ENCODE measurements at regions not wholly inside any gene's neighbourhood (a gene's known extent, or its start where the extent isn't known, plus 50 kb on each side); places are given as distances from the start of the nearest gene placed in this dataset.

DNA sequence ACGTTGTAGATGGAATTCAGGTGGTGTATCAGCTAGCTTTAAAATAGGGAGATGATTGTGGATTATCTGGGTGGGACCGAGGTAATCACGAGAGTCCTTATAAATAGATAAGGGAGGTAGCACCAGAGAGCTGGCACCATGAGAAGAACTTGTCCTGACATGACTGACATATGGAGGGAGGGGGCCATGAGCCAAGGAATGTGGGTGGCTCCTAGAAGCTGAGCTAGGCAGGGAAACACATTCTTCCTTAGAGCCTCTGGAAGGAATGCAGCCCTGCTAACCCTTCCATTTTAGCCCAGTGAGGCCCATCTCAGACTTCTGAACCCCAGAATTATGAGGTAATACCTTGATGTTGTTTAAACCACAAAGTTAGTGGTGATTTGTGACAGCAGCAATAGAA is 321.1 kb upstream of the SULF2 start:
- intact Hi-C loops (cut with micrococcal nuclease; ENCODE audit: unreplicated experiment) = no loop called here
- ChIA-PET POLR2A (ENCODE audit: low non-redundant PET) (no interaction called here), CTCF (no interaction called here)
- no peaks in the 10 kb centered on the region for H3K36me3 ChIP-seq (ENCODE audit: insufficient read depth, low read length, poor library complexity, severe bottlenecking)
- H3K27me3 ChIP-seq (replicated peaks; ENCODE audit: insufficient read depth, low read depth, low read length, poor library complexity) = peaks cover 11% of the 10 kb centered on the region
- H3K4me3 ChIP-seq (ENCODE audit: low read depth, low read length, poor library complexity, severe bottlenecking) = no peak overlapping the region
- DNase-seq (ENCODE audit: low spot score) = no peak
- BruUV-seq (replicated peaks) = no TSS peak
- no peak for TF ChIP-seq EZH2 (IDR thresholded peaks at IDR 0.05; ENCODE audit: borderline replicate concordance, low read depth, low read length, poor library complexity, severe bottlenecking)
- TF ChIP-seq, protein P1, sequence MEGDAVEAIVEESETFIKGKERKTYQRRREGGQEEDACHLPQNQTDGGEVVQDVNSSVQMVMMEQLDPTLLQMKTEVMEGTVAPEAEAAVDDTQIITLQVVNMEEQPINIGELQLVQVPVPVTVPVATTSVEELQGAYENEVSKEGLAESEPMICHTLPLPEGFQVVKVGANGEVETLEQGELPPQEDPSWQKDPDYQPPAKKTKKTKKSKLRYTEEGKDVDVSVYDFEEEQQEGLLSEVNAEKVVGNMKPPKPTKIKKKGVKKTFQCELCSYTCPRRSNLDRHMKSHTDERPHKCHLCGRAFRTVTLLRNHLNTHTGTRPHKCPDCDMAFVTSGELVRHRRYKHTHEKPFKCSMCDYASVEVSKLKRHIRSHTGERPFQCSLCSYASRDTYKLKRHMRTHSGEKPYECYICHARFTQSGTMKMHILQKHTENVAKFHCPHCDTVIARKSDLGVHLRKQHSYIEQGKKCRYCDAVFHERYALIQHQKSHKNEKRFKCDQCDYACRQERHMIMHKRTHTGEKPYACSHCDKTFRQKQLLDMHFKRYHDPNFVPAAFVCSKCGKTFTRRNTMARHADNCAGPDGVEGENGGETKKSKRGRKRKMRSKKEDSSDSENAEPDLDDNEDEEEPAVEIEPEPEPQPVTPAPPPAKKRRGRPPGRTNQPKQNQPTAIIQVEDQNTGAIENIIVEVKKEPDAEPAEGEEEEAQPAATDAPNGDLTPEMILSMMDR (conservative IDR thresholded peaks at IDR 0.05; ENCODE audit: low read depth, low read length) = no peak
- H3K27ac ChIP-seq (ENCODE audit: low read depth, low read length, poor library complexity, severe bottlenecking) = no peak overlapping the region
- no peaks in the 10 kb centered on the region for H3K4me1 ChIP-seq (ENCODE audit: insufficient read depth, low read length, poor library complexity, severe bottlenecking)
- no peaks in the 10 kb centered on the region for H3K9me3 ChIP-seq (ENCODE audit: low read depth, low read length, poor library complexity, severe bottlenecking)

DNA sequence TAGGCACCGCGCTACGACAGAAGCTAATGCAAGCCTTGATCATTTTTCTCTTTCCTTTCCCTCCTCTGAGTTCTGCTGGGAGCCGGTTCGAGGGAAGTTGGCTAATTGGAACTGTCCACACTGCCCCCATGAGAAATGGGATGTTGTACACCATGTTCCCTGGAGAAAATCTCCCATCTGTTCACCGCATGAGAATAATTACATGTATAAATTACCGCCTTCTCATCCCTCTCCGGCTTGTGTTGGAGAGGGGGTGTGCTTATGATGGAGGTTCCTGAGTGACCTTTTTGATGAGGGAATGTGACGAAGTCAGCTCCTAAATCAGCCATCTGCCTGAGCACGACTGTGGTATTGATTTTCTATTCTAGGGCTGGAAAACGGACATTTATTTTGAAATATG is 320.2 kb upstream of the SULF2 start:
- ChIA-PET POLR2A (ENCODE audit: low non-redundant PET) (no interaction called here), CTCF (no interaction called here)
- BruUV-seq (replicated peaks) = no TSS peak
- TF ChIP-seq, protein P1 (conservative IDR thresholded peaks at IDR 0.05; ENCODE audit: low read depth, low read length) = no peak
- TF ChIP-seq EZH2 (IDR thresholded peaks at IDR 0.05; ENCODE audit: borderline replicate concordance, low read depth, low read length, poor library complexity, severe bottlenecking) = no peak
- no peak overlapping the region for H3K27ac ChIP-seq (ENCODE audit: low read depth, low read length, poor library complexity, severe bottlenecking)
- H3K27me3 ChIP-seq (replicated peaks; ENCODE audit: insufficient read depth, low read depth, low read length, poor library complexity) = peaks cover 2% of the 10 kb centered on the region
- H3K9me3 ChIP-seq (ENCODE audit: low read depth, low read length, poor library complexity, severe bottlenecking) = no peaks in the 10 kb centered on the region
- H3K36me3 ChIP-seq (ENCODE audit: insufficient read depth, low read length, poor library complexity, severe bottlenecking) = no peaks in the 10 kb centered on the region
- intact Hi-C loops (cut with micrococcal nuclease; ENCODE audit: unreplicated experiment) = no loop called here
- H3K4me1 ChIP-seq (ENCODE audit: insufficient read depth, low read length, poor library complexity, severe bottlenecking) = no peaks in the 10 kb centered on the region
- H3K4me3 ChIP-seq (ENCODE audit: low read depth, low read length, poor library complexity, severe bottlenecking) = no peak overlapping the region
- no peak for DNase-seq (ENCODE audit: low spot score)

DNA sequence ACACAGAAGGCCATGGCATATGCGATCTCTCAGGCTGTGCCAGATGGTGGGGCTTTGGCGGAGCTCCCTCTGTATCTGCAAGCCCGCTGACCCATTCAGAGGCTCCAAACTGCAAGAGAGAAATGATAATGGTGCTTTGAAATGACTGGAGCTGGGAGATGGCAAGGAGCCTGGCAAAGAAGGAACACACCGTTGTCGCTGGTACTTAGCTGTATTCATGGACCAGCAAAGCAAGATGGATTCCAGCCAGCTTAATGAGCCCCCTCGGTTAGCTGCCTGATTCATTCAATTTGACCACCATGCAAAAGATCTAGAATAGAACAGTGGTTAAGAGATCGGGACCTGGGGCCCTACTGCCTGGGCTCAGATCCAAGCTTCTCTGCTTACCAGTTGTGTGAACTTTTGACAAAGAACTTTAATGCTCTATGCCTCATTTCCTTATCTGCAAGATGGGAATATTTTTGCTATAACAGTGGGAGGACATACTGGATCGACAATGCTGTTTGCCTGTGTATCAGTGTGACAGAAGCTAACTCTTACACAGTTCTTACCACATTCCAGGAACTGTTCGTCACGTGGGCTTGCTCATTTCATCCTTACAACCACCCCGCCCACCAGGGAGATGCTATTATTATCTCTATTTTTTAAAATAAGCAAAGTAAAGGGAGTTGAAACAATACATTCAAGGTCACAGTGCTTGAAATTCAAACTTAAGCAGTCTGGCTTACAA is 317.8 kb upstream of the SULF2 start:
- BruUV-seq (replicated peaks) = no TSS peak
- POLR2A ChIA-PET (ENCODE audit: low non-redundant PET) = no interaction called here
- H3K27ac ChIP-seq (ENCODE audit: low read depth, low read length, poor library complexity, severe bottlenecking) = no peak overlapping the region
- H3K4me1 ChIP-seq (ENCODE audit: insufficient read depth, low read length, poor library complexity, severe bottlenecking) = no peaks in the 10 kb centered on the region
- CTCF ChIA-PET = no interaction called here
- no peaks in the 10 kb centered on the region for H3K27me3 ChIP-seq (replicated peaks; ENCODE audit: insufficient read depth, low read depth, low read length, poor library complexity)
- no peaks in the 10 kb centered on the region for H3K9me3 ChIP-seq (ENCODE audit: low read depth, low read length, poor library complexity, severe bottlenecking)
- intact Hi-C loops (cut with micrococcal nuclease; ENCODE audit: unreplicated experiment) = no loop called here
- no peaks in the 10 kb centered on the region for H3K36me3 ChIP-seq (ENCODE audit: insufficient read depth, low read length, poor library complexity, severe bottlenecking)
- H3K4me3 ChIP-seq (ENCODE audit: low read depth, low read length, poor library complexity, severe bottlenecking) = no peak overlapping the region
- TF ChIP-seq EZH2 (IDR thresholded peaks at IDR 0.05; ENCODE audit: borderline replicate concordance, low read depth, low read length, poor library complexity, severe bottlenecking) = no peak
- TF ChIP-seq, protein P1 (conservative IDR thresholded peaks at IDR 0.05; ENCODE audit: low read depth, low read length) = no peak
- no peak for DNase-seq (ENCODE audit: low spot score)

Data from A673 (cell line).